Loucy (cell line): ENCODE measurements at regions not wholly inside any gene's neighbourhood (a gene's known extent, or its start where the extent isn't known, plus 50 kb on each side); places are given as distances from the start of the nearest gene placed in this dataset.
A peak's percentile ranks its signal among the peaks of the same experiment; 100 is the strongest.

Experiments
- H2AFZ ChIP-seq: fragments of 200-600 bp; sonication (generic); 2 replicates; pipeline ENCODE4 v1.6.0; 2016; ENCODE audit warnings: antibody characterized with exemption, mild to moderate bottlenecking, low read length, moderate library complexity
- H3F3A ChIP-seq: fragments of 200-600 bp; 2 replicates; pipeline ENCODE4 v1.6.0; 2016; ENCODE audit warnings: antibody characterized with exemption, low read depth, mild to moderate bottlenecking
- H3K27me3 ChIP-seq: fragments of 200-600 bp; sonication (generic); 2 replicates; pipeline ENCODE4 v1.6.1; 2014; ENCODE audit warnings: low read length, mild to moderate bottlenecking; ENCODE audit not compliant: insufficient read depth, poor library complexity, severe bottlenecking
- H3K36me3 ChIP-seq: fragments of 200-600 bp; sonication (generic); 2 replicates; pipeline ENCODE4 v1.6.1; 2016; ENCODE audit warnings: low read length; ENCODE audit not compliant: insufficient read depth
- H3K4me1 ChIP-seq: fragments of 200-600 bp; sonication (generic); 2 replicates; pipeline ENCODE4 v1.5.1; 2014; ENCODE audit warnings: low read length, mild to moderate bottlenecking; ENCODE audit not compliant: insufficient read depth, poor library complexity, severe bottlenecking
- H3K4me2 ChIP-seq: fragments of 200-600 bp; sonication (generic); 2 replicates; pipeline ENCODE4 v1.6.0; 2014; ENCODE audit warnings: antibody characterized with exemption, low read length, low read depth, mild to moderate bottlenecking; ENCODE audit not compliant: poor library complexity, severe bottlenecking
- H3K4me3 ChIP-seq: fragments of 200-600 bp; sonication (generic); 2 replicates; pipeline ENCODE4 v1.5.1; 2014; ENCODE audit warnings: low read length, mild to moderate bottlenecking, mixed read lengths; ENCODE audit not compliant: poor library complexity, severe bottlenecking
- H3K79me2 ChIP-seq: fragments of 200-600 bp; sonication (generic); 2 replicates; pipeline ENCODE4 v1.6.1; 2014; ENCODE audit warnings: low read length; ENCODE audit not compliant: insufficient read depth
- H3K9ac ChIP-seq: fragments of 200-600 bp; sonication (generic); 2 replicates; pipeline ENCODE4 v1.6.0; 2014; ENCODE audit warnings: mild to moderate bottlenecking, low read depth, low read length, moderate library complexity; ENCODE audit not compliant: poor library complexity, severe bottlenecking
- H3K9me2 ChIP-seq: fragments of 200-600 bp; sonication (generic); replicated peaks from 2 replicates; pipeline ENCODE4 v1.6.1; 2016; ENCODE audit warnings: low read depth, low read length, mixed read lengths
- H3K9me3 ChIP-seq: fragments of 200-600 bp; sonication (generic); 2 replicates; pipeline ENCODE4 v1.6.1; 2014; ENCODE audit warnings: mild to moderate bottlenecking, antibody characterized with exemption, low read length, low read depth; ENCODE audit not compliant: insufficient read depth
- H4K20me1 ChIP-seq: fragments of 200-600 bp; sonication (generic); 2 replicates; pipeline ENCODE4 v1.6.0; 2014; ENCODE audit warnings: antibody characterized with exemption, low read length, mild to moderate bottlenecking; ENCODE audit not compliant: insufficient read depth, poor library complexity, severe bottlenecking
- EZH2phosphoT487 ChIP-seq: fragments of 200-600 bp; IDR thresholded peaks from 2 replicates; pipeline ENCODE4 v1.6.1; 2018; ENCODE audit warnings: antibody characterized with exemption, mild to moderate bottlenecking, moderate library complexity, borderline replicate concordance
- TF ChIP-seq, protein P1 (sequence below): fragments of 200-600 bp; sonication (generic); conservative IDR thresholded peaks from 2 replicates; pipeline ENCODE4 v1.5.1; 2014; ENCODE audit warnings: mild to moderate bottlenecking, antibody characterized with exemption, low read length

DNA sequence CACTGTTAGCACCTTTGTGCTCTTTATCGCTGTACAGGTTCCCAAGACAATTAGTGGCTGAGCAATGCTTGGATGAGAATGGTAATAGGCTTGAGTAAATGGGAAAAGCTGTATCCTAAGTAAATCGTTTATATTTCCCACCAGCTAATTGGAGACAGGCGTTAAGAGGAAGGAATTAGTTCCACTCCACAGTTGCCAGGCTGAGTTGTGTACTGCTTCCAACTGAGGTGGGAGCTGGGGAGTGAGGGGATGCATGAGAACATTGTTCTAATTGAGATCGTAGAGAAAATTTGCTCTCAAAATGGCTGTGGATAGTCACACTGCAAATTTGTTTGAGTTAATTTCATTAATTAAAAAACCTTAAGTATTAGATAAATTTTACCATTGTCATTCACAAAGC lies 285.0 kb upstream of the ADAMTSL1 start:
- H3K4me3 ChIP-seq, result no peak overlapping the region
- no peaks in the 10 kb centered on the region for H3K9me2 ChIP-seq
- H3K79me2 ChIP-seq, result no peaks in the 10 kb centered on the region
- no peaks in the 10 kb centered on the region for H3K9me3 ChIP-seq
- no peak overlapping the region for H3K4me2 ChIP-seq
- H3K4me1 ChIP-seq, result no peaks in the 10 kb centered on the region
- no peaks in the 10 kb centered on the region for H3F3A ChIP-seq
- H3K36me3 ChIP-seq, result no peaks in the 10 kb centered on the region
- TF ChIP-seq EZH2phosphoT487, result no peak
- TF ChIP-seq, protein P1, sequence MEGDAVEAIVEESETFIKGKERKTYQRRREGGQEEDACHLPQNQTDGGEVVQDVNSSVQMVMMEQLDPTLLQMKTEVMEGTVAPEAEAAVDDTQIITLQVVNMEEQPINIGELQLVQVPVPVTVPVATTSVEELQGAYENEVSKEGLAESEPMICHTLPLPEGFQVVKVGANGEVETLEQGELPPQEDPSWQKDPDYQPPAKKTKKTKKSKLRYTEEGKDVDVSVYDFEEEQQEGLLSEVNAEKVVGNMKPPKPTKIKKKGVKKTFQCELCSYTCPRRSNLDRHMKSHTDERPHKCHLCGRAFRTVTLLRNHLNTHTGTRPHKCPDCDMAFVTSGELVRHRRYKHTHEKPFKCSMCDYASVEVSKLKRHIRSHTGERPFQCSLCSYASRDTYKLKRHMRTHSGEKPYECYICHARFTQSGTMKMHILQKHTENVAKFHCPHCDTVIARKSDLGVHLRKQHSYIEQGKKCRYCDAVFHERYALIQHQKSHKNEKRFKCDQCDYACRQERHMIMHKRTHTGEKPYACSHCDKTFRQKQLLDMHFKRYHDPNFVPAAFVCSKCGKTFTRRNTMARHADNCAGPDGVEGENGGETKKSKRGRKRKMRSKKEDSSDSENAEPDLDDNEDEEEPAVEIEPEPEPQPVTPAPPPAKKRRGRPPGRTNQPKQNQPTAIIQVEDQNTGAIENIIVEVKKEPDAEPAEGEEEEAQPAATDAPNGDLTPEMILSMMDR, result no peak
- no peak overlapping the region for H2AFZ ChIP-seq
- no peaks in the 10 kb centered on the region for H4K20me1 ChIP-seq
- H3K27me3 ChIP-seq, result no peaks in the 10 kb centered on the region
- H3K9ac ChIP-seq, result no peak overlapping the region

- H3K27me3 ChIP-seq, result no peaks in the 10 kb centered on the region
- H3K79me2 ChIP-seq, result no peaks in the 10 kb centered on the region
- no peaks in the 10 kb centered on the region for H3F3A ChIP-seq
- H3K4me3 ChIP-seq, result no peak overlapping the region
- H3K9me3 ChIP-seq, result no peaks in the 10 kb centered on the region
- no peak overlapping the region for H3K9ac ChIP-seq
- TF ChIP-seq, protein P1, result no peak
- TF ChIP-seq EZH2phosphoT487, result no peak
- H4K20me1 ChIP-seq, result no peaks in the 10 kb centered on the region
- H3K4me1 ChIP-seq, result no peaks in the 10 kb centered on the region
- no peak overlapping the region for H3K4me2 ChIP-seq
- H2AFZ ChIP-seq, result no peak overlapping the region
- no peaks in the 10 kb centered on the region for H3K9me2 ChIP-seq
- H3K36me3 ChIP-seq, result no peaks in the 10 kb centered on the region
Observed at GRCh38 chr9:18189871-18190670, 283.9 kb upstream of the ADAMTSL1 start.

- no peaks in the 10 kb centered on the region for H3F3A ChIP-seq
- H2AFZ ChIP-seq, result no peak overlapping the region
- no peaks in the 10 kb centered on the region for H3K79me2 ChIP-seq
Observed at GRCh38 chr9:18190671-18191374, 283.1 kb upstream of the ADAMTSL1 start.

More at GRCh38 chr9:18190671-18191374, 283.1 kb upstream of the ADAMTSL1 start:
- TF ChIP-seq, protein P1, result 0 out of 2 replicates have a peak, but pooled peaks have one; percentile 19
- TF ChIP-seq EZH2phosphoT487, result no peak
- Histone ChIP-seq H4K20me1 (no peaks in the 10 kb centered on the region), H3K4me1 (no peaks in the 10 kb centered on the region), H3K9me3 (no peaks in the 10 kb centered on the region), H3K4me2 (no peak overlapping the region), H3K27me3 (no peaks in the 10 kb centered on the region), H3K9me2 (no peaks in the 10 kb centered on the region), H3K9ac (no peak overlapping the region), H3K36me3 (no peaks in the 10 kb centered on the region), H3K4me3 (no peak overlapping the region)
